ENCODE measurements at regions not wholly inside any gene's neighbourhood (a gene's known extent, or its start where the extent isn't known, plus 50 kb on each side); places are given as distances from the start of the nearest gene placed in this dataset.
"Not testable (repeated sequence)": the region's sequence is repeated elsewhere in the genome, so short reads cannot be mapped to it uniquely, and the experiment has no call there.

GRCh38 chr5:122674385-122674784, 100.5 kb upstream of the SNX2 start:
- no peak for DNase-seq (ENCODE audit: extremely low read depth, low read depth)
- no peak for TF ChIP-seq CTCF (IDR thresholded peaks at IDR 0.05; ENCODE audit: low read depth, low read length, missing control alignments)
- H3K4me3 ChIP-seq (replicated peaks; ENCODE audit: low read depth, low read length) = no peak overlapping the region

- no peak overlapping the region for H3K4me3 ChIP-seq (replicated peaks; ENCODE audit: low read depth, low read length)
- no peak for DNase-seq (ENCODE audit: extremely low read depth, low read depth)
- TF ChIP-seq CTCF (IDR thresholded peaks at IDR 0.05; ENCODE audit: low read depth, low read length, missing control alignments) = no peak
Observed at GRCh38 chr5:122680623-122681350, 94.1 kb upstream of the SNX2 start.

GRCh38 chr5:122683631-122684030, 91.2 kb upstream of the SNX2 start:
- DNase-seq (ENCODE audit: extremely low read depth, low read depth) = no peak
- no peak for TF ChIP-seq CTCF (IDR thresholded peaks at IDR 0.05; ENCODE audit: low read depth, low read length, missing control alignments)
- H3K4me3 ChIP-seq (replicated peaks; ENCODE audit: low read depth, low read length) = no peak overlapping the region

- no peak overlapping the region for H3K4me3 ChIP-seq (replicated peaks; ENCODE audit: low read depth, low read length)
- DNase-seq (ENCODE audit: extremely low read depth, low read depth) = no peak
- TF ChIP-seq CTCF (IDR thresholded peaks at IDR 0.05; ENCODE audit: low read depth, low read length, missing control alignments) = no peak
Observed at GRCh38 chr5:122690266-122690665, 84.6 kb upstream of the SNX2 start.

GRCh38 chr5:122691931-122692330, 82.9 kb upstream of the SNX2 start:
- DNase-seq (ENCODE audit: extremely low read depth, low read depth) = no peak
- H3K4me3 ChIP-seq (replicated peaks; ENCODE audit: low read depth, low read length) = no peak overlapping the region
- TF ChIP-seq CTCF (IDR thresholded peaks at IDR 0.05; ENCODE audit: low read depth, low read length, missing control alignments) = no peak

GRCh38 chr5:122693963-122694362, 80.9 kb upstream of the SNX2 start:
- DNase-seq (ENCODE audit: extremely low read depth, low read depth) = no peak
- no peak overlapping the region for H3K4me3 ChIP-seq (replicated peaks; ENCODE audit: low read depth, low read length)
- TF ChIP-seq CTCF (IDR thresholded peaks at IDR 0.05; ENCODE audit: low read depth, low read length, missing control alignments) = no peak

- no peak overlapping the region for H3K4me3 ChIP-seq (replicated peaks; ENCODE audit: low read depth, low read length)
- TF ChIP-seq CTCF (IDR thresholded peaks at IDR 0.05; ENCODE audit: low read depth, low read length, missing control alignments) = no peak
- DNase-seq (ENCODE audit: extremely low read depth, low read depth) = no peak
Observed at GRCh38 chr5:122694884-122695283, 80.0 kb upstream of the SNX2 start.

- DNase-seq (ENCODE audit: extremely low read depth, low read depth); H3K4me3 ChIP-seq (replicated peaks; ENCODE audit: low read depth, low read length): not testable (repeated sequence)
Observed at GRCh38 chr5:122696735-122697134, 78.1 kb upstream of the SNX2 start.
